Fibroblast of villous mesenchyme (primary cell): ENCODE measurements at regions not wholly inside any gene's neighbourhood (a gene's known extent, or its start where the extent isn't known, plus 50 kb on each side); places are given as distances from the start of the nearest gene placed in this dataset.
A peak's percentile ranks its signal among the peaks of the same experiment; 100 is the strongest.

Experiments
- DNase-seq: peaks from one replicate; pipeline ENCODE4 v3.0.0-alpha.2; 2010; ENCODE audit warnings: low read depth
- H3K4me3 ChIP-seq: 2 replicates; pipeline ENCODE4 v1.5.1; 2011; ENCODE audit warnings: low read depth, mild to moderate bottlenecking, low read length
- CTCF ChIP-seq: IDR thresholded peaks from 2 replicates; pipeline ENCODE4 v1.5.1; 2012; ENCODE audit warnings: low read depth, mild to moderate bottlenecking, low read length; ENCODE audit not compliant: insufficient read depth

GRCh38 chr14:60349663-60350365, 100.8 kb downstream of the PPM1A start:
- DNase-seq = peak; percentile 58
- no peak overlapping the region for H3K4me3 ChIP-seq
- peak; percentile 52 for TF ChIP-seq CTCF

- no peak for DNase-seq
These were observed 101.3 kb downstream of the PPM1A start for GRCh38 chr14:60350366-60350720.

GRCh38 chr14:60353420-60353819, 104.4 kb downstream of the PPM1A start:
- TF ChIP-seq CTCF = no peak
- DNase-seq = no peak
- H3K4me3 ChIP-seq = no peak overlapping the region

More at GRCh38 chr14:60350366-60350720, 101.3 kb downstream of the PPM1A start:
- no peak for TF ChIP-seq CTCF
- no peak overlapping the region for H3K4me3 ChIP-seq

- no peak overlapping the region for H3K4me3 ChIP-seq
- DNase-seq = no peak
- TF ChIP-seq CTCF = no peak
These were observed 106.7 kb downstream of the PPM1A start for GRCh38 chr14:60355768-60356167.

- DNase-seq = no peak
- H3K4me3 ChIP-seq = no peak overlapping the region
- TF ChIP-seq CTCF = no peak
These were observed 107.4 kb downstream of the PPM1A start for GRCh38 chr14:60356386-60356785.

GRCh38 chr14:60356906-60357550, 108.0 kb downstream of the PPM1A start:
- no peak for DNase-seq
- no peak overlapping the region for H3K4me3 ChIP-seq
- TF ChIP-seq CTCF = no peak
